ENCODE measurements at regions not wholly inside any gene's neighbourhood (a gene's known extent, or its start where the extent isn't known, plus 50 kb on each side); places are given as distances from the start of the nearest gene placed in this dataset.

DNA sequence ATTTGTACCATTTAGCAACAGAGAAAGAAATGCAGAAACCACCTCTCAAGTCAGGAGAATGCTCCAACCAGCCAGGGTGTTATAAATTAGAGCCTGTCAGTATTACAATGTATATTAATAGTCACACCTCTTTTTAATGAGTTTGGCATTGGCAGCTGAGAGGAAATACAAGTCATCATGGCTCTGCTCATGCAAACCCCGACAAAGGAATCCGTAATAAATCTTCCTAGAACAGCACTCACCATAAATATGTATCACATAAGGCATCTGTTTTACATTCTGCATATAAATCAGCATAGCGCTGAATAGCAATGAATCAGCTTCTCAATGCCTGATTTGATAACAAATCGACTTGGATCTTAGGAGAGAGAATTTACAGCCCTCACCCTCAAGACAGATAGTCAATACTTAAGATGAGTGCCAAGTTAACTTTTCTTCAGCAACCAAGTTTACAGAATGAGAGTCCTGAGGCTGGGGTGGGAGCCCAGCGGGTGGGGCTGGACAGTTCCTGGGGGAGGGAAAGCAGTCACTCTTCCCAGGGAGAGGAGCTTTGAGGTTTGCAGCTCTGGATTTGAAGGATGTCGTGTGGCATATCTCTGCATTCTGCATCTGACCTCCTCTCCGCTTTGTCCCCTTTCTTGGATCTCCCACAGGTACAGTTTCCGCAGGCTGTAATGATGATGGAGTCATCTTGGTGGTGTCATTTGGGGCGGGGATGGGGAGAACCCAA lies 1034.4 kb upstream of the NR2F2 start:
- no peak for DNase-seq

GRCh38 chr15:95296643-95297042 lies 1033.9 kb upstream of the NR2F2 start:
- no peak for DNase-seq

DNA sequence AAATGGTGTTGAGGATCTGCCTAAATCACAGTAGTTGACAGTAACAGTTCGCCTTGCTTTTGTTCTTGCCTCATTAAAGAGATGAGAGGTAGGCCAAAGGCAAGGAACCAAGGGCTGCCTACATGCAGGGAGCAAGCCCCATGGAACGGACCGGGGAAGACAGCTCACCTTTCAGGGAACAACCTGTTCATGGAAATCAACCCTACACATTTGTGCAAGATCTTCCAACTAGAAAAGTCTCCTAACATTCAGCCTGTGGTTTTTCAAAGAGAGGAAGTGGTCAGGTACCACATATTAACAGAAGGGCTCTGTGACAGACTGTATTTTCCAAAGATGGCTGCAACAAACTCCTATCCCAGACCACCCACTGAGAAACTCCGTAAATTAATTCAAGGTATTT lies 1031.8 kb upstream of the NR2F2 start:
- DNase-seq: no peak

GRCh38 chr15:95300958-95301357 lies 1029.5 kb upstream of the NR2F2 start:
- DNase-seq: no peak

DNA sequence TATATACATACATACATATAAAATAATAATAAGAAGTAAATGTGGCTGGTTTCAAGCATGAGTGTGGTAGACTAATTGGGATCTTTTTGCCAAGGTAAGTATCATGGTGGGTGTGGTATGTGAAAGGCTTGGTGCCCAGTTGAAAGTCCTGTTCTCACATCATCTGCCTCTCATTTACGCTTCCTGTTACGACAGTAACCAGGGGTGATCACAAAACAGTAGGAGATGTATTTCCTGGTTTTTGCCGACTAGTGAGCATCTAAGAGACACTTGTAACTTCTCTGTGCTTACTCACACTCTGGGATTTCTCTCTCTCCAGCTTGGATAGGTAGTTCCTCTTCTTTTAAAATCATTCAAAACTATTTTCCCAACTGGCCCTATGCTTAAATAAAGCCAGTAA lies 1028.3 kb upstream of the NR2F2 start:
- DNase-seq: no peak

- no peak for DNase-seq
Measured at GRCh38 chr15:95302809-95303208, 1027.7 kb upstream of the NR2F2 start.

GRCh38 chr15:95303713-95304112 lies 1026.8 kb upstream of the NR2F2 start:
- DNase-seq: no peak

DNA sequence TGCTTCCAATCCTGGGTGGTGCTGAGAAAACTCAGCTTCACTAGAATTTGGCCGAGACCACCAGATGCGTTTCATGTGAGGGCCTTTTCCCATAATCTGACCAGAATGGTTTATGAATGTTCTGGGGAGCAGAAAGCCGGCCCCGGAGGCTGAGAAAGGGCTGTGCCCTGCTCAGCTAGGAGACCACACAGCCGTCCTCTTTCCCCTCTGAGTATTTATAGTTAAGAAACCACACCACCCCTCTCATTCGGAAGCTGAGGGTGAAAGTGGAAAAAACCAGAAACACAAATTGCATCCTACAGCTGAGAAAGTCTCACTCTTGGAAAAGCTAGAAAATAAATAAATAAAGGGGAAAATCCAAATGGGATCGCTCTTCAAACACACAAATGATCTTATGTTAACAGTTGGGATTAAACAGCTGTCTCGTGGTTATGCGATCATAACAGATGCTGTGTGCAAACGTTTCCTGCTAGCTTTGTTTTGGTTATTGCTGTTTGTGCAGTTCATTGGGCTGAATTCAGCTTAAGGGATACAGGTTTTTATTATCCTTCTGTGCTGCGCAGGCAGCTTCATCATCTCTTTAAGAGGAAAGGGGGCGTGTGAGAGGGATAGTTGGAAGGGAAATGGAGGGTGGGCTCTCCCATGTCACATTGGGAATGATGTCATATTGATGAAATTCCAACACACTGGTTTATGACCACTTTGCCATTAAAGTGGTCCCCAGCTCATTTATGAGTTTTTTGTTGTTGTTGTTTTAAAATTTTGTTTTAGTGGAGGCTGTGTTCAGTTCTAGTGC lies 1026.2 kb upstream of the NR2F2 start:
- no peak for DNase-seq

GRCh38 chr15:95304947-95305400 lies 1025.5 kb upstream of the NR2F2 start:
- no peak for DNase-seq

GRCh38 chr15:95307115-95307514 lies 1023.4 kb upstream of the NR2F2 start:
- DNase-seq: no peak

GRCh38 chr15:95319242-95319641 lies 1011.3 kb upstream of the NR2F2 start:
- no peak for DNase-seq

DNA sequence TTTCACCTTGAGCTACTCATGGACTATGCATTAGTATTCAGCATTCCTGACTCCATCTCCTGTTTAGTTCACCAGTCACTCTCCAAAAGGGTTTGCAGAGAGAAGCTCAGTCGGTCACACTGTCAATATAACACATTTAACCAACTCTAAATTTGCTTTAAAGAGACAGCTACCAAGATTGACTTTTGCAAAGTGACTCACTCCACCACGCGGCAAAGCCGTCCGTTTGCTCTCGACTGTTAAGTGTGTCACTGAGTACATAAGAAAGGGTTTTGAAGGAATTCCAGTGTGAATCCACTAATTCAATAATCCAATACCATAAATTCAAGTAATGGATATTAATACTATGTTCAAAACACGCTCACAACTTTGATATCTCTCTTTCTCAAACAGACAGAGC lies 1006.7 kb upstream of the NR2F2 start:
- DNase-seq: no peak

DNA sequence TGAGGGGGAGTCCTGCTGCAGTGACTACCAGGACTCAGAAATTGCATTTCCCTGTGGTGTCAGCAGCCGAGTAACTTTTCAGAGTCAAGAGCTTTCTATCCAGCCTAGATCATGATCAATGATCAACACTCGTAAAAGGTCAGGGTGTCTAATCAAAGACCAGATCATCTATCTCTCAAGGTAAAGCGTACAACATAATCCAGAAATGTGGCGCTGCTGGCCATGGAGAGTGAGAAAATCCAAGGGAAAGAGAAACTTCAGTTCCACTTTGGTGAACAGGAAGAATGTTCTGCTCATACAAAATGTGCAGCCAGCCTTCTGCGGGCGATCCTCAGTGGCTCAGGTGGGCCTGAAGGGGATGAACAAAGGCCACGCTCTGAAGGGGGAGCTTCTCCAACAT lies 1005.8 kb upstream of the NR2F2 start:
- no peak for DNase-seq

DNA sequence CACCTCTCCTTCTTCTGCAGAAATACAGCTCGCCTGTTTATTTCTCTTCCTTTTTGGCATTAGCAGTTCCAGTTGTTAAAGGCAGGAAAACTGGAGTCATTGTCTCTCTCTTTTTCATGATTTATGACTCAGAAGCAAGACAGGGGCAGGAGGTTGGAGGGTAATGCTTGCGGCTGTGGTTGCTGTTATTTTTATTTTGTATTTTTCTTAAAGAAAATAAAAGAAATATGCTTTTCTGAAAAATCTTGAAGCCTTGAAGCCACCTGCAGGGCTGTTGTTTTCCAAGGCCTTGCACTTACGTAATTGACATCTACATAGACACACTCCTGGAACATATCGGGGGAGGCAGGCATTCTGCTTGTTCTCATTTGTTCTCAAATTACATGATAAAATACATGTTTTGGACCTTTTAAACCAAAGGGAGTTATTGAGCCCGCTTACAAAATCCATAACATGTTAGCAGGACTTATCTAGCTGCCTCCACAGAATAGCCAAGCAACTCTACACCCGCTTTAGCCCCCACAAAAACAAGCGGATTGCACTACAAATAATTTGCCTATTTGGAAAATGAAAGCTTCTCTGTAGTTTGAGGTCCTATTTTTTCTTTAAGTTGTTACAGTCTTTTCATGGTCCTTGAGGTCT lies 1004.6 kb upstream of the NR2F2 start:
- no peak for DNase-seq

- DNase-seq: no peak
Measured at GRCh38 chr15:95326431-95327182, 1003.9 kb upstream of the NR2F2 start.

- no peak for DNase-seq
Measured at GRCh38 chr15:95327183-95327525, 1003.3 kb upstream of the NR2F2 start.

DNA sequence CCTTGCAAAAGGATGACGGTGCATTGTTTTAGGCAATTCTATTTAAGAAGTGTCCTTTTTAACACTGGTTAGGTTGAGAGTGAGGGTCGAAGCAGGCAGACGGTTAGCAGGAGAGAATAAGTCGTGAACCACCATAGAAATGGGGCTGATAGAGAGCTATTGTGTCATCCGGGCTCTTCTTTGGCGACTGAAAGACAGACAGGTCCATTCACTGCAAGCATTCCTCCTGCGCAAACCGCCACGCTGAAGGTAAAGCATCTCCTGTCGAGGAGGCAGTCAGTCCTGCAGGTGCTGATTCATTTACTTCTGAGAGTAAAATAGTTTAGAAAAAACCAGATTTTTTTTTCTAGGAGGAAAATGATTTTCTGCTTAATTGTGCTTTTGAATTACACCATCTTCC lies 1002.8 kb upstream of the NR2F2 start:
- no peak for DNase-seq

GRCh38 chr15:95328559-95328958 lies 1001.9 kb upstream of the NR2F2 start:
- DNase-seq: no peak

DNA sequence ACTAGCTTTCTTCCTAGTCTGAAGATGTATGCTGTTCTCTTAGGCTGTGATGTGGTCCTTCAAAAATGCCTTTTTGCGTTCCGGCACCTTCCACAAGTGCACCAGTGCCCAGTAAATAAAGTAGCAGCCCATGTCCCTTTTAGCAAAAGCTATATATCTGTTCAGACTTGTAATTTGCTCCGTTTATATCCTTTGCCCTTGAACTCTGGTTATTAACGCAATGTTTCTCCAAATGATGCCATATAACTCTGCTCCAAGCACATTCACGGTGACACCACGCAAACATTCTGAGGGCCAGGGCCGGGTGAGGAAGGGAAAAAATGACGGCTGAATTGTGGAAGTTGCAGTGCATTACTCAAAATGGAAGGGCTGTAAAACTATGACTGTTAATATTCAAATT lies 1001.1 kb upstream of the NR2F2 start:
- no peak for DNase-seq

DNA sequence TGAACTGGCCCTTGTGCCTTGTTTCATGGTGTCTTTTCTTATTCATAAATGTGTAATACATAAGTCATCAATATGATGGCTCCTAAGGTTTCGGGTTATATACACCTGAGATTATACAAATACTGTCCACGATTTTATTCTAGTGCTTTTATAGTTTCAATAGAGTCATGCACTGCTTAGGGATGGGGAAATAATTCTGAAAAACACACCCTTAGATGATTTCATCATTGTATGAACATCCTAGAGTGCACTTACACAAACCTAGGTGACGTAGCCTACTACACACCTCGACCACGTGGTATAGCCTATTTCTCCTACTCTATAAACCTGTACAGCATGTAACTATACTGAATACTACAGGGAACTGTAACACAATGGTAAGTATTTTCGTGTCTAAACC lies 988.8 kb upstream of the NR2F2 start:
- DNase-seq: no peak

DNA sequence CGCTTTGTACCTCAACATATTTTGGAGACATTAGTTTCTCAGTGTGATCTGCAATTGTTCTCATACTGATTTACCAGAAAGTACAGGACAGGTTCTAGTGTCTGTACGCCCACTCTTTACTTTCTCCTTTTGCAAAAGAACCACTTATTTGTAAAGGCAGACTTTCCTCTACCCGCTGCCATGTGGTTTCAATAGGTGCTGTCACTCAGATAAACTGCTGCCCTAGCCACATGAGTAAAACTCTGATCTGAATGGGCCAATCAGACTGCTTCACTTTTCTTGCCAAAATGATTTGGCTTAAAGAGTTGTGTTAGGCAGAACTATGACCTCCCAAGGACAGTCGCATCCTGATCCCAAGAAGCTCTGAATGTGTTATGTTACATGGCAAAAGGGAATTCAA lies 984.6 kb upstream of the NR2F2 start:
- no peak for DNase-seq

- DNase-seq: no peak
Measured at GRCh38 chr15:95346721-95347475, 983.6 kb upstream of the NR2F2 start.

DNA sequence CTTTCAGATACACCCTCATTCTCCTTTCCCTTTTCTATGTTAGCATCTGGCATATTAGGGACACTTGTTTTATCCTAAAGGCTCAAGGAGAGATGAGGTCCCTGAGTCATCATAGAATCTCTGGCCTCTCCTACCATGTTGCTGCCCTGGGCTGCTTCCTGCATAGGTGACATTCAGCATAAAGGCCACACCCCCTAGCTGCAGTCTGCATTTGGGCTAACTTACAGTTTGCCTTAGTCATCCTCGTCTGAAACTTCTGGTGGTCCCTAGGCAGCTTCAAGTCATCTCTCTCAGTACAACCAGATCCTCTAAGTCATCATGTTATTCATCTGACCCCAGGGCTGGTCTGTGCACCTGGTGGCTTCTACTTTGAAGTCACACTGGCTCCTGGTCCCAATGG lies 982.7 kb upstream of the NR2F2 start:
- DNase-seq: no peak
